HG03280 (cell line): ENCODE measurements at regions not wholly inside any gene's neighbourhood (a gene's known extent, or its start where the extent isn't known, plus 50 kb on each side); places are given as distances from the start of the nearest gene placed in this dataset.

ENCODE experiments used
- ATAC-seq: cut with Tn5 transposase; IDR thresholded peaks from one replicate; pipeline ENCODE4 v1.9.1; 2021; ENCODE audit warnings: mild to moderate bottlenecking, moderate library complexity; ENCODE audit not compliant: unreplicated experiment

- ATAC-seq: no peak
Observed at GRCh38 chr4:74878323-74878722, 54.6 kb upstream of the PARM1 start.

GRCh38 chr4:74875451-74875850, 57.5 kb upstream of the PARM1 start:
- no peak for ATAC-seq

- ATAC-seq: peak; percentile 70
Observed at GRCh38 chr4:74874753-74875367, 58.1 kb upstream of the PARM1 start.

- peak; percentile 85 for ATAC-seq
Observed at GRCh38 chr4:74873545-74874301, 59.2 kb upstream of the PARM1 start.

- ATAC-seq: no peak
Observed at GRCh38 chr4:74858921-74859562, 64.7 kb upstream of the BTC start.

- ATAC-seq: no peak
Observed at GRCh38 chr4:74855879-74856278, 61.6 kb upstream of the BTC start.

GRCh38 chr4:74848774-74849173, 54.5 kb upstream of the BTC start:
- ATAC-seq: no peak

- no peak for ATAC-seq
Observed at GRCh38 chr4:74845834-74846233, 51.5 kb upstream of the BTC start.
